ENCODE measurements at regions not wholly inside any gene's neighbourhood (a gene's known extent, or its start where the extent isn't known, plus 50 kb on each side); places are given as distances from the start of the nearest gene placed in this dataset.
"Not testable (repeated sequence)": the region's sequence is repeated elsewhere in the genome, so short reads cannot be mapped to it uniquely, and the experiment has no call there.

DNA sequence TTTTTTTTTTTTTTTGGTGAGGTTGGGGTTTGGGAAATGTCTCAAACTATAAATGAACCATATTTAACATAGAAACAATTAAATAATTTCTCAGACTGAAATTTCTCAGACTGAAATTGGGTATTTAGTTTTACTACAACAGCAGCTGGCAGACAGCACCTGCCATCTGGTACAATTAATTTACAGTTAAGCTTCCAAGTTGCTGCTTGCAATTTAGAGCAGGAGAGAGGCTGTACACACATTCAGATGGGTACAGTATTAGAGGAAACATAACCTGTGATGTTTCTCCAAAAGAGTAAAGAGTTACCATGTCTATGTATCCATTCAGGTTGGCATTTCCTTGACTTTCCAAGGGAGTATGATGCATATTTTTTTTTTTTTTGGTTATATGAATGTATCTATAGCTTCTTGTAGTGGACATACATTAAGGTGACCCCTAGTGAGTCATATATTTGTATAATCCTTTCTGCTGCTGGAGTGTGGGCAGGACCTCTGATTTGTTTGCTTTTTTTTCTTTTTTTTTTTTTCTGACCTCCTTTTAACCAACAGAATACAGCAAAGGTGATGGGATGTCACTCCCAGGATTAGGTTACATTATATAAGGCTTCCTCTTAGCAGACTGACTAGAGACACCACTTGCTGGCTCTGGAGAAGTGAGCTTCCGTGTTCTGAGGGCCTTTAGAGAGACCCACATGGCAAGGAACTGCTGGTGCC lies 201.7 kb downstream of the PTH2R start:
- no peak for DNase-seq (ENCODE audit: low spot score)

DNA sequence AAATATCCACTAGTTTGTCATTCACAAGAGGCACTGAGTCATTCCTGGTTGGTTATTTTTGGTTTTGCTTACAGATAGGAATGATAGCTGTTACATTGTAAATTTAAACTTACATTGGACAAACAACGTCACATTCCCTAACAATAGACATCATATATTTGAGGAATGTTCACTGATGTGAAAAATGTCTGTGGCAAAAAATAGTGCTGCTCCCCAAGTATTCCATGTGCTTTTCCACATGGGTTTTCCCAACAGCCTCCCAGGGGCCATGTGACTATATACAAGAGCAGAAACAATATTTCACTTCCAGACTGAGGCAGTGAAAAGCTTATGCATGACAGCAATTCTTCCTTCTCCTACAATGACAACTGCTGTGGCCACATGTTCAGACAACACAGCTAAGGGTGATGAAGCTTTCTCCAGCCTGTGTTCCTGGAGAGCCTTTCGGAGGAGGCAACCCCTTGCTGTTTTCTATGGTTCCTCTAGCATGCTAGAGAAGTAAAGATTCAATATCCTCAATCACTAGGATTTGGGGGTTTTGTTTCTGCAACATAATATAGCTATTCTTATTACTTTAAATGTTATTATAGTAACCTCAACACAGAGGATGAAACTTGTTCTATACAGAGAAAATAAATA lies 202.7 kb downstream of the PTH2R start:
- no peak for DNase-seq (ENCODE audit: low spot score)

DNA sequence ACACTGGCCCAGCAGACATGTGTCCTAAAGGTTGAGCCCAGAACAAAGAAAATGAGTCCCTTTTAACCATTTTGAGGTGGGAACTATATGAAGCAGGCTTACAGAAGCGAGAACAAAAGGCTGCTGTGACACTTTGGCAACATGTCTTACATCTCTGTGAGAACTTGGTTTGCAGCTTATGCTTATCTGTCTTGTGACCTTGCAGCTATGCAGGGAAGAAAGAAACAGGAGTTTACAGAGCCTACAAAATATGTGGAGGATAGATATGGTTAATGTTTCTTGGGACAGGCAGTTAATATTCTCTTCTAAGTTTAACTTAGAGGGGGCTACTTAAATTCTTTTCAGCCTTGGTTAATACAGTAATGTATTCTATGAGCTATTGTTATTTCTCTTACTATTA lies 209.1 kb downstream of the PTH2R start:
- DNase-seq (ENCODE audit: low spot score) = not testable (repeated sequence)

DNA sequence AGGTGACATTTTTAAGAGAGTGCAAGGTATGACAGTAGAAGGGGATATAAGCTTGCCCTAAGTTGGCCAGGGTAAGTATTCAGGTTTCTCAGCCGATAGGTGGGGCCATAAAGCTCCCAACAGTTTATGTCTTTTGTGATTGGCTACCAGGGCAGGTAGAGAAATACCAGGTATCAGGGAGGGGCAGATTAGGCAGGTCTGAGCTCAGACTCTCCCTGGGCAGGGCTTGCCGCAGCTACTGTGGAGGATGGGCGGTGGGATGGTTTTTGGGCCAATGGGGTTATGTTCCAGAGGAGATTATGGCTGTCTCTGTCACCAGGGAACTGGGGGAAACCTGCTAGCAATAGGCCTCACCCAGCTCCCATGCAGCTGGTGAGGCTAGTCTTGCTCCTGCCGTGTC lies 211.6 kb downstream of the PTH2R start:
- no peak for DNase-seq (ENCODE audit: low spot score)

DNA sequence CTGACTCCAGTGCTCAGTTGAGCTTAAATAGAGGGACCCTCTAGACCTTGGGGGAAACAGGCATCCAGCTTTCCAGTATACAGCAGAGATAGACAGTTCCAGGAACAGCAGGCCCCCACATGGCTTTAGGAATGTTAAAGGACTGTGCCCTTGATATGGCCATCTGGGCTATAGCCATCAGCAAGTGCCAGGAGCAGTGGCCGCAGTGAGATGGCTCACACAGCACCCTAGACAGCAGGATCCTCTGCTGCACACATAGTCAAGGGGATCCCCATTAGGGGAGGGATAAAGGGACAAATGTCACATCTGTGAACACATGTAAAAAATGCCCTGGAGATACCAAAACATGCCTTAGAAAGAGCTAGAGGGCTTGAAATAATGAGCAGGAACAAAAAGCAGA lies 213.4 kb downstream of the PTH2R start:
- DNase-seq (ENCODE audit: low spot score) = no peak

DNA sequence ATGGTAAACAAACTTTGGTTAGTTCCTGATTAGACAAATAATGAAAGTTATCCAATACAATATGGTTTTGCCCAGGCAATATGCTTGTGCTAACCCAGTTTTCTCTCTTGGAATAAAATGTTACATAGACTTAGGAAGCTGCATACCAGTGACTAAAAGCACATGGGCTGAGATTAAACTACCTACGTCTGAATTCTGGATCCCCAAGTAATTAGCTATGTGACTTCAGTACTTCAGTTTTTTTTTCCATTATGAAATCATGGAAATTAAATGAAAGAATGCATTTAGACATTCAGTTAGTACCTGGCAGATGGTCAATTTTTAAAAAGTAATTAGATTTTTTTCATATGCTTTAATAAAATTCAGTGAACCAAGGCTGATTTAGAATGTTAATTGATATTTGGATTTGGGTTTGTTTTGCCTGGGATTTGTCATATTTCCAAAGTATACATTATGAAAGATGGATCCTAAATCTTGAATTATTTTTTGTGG lies 213.9 kb downstream of the PTH2R start:
- no peak for DNase-seq (ENCODE audit: low spot score)

DNA sequence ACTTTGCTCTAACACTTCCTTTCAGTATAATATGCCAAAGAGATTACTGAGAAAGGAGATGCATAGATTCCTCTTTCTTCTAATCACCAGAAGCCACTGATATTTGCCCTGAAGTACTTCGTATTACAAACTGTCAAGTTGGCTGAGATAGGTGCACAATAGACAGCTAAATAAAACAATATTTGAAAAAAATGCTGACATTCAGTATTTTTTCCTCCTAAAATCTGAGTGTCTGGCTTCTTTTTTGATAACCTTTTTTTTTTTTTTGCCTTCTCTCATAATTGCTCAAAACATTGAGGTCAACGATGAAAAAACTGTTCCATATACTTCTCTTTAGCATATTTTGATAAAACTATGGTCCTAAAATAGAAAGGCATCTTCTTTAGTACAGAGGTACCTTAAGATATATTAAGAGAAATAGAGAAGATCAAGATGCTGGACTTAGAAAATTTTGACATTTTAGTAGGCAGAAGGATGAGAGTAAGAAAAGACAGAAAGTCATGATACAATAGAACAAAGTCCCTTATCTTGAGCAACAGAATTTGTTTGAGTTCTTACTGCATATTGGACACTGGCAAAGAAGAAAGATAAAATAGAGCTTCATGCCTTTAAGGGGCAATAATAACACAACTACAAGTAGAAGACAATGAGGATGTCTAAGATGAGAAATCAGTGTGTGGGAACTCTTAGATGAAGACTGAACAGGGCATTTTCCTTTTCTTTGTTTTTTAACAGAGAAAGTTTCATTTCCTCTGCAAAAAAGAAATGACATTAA lies 220.7 kb downstream of the PTH2R start:
- DNase-seq (ENCODE audit: low spot score) = no peak

DNA sequence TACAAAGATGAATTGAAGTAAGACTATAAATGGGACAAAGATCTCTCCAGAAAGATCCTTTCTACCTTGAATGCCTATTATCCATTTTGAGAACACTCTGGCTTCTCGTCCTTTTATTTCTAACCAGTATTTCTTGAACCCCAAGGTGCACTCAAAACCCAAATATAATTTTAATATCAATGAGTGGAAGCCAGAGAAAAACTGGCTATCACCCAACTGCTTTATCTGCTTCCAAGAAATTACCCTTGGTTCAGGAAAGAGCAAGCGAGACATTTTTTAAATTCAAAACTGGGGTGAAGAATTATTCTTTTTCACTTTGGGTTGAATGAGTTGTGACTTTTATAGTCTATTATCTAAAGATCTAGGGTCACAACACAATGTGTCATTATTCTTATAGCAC lies 221.3 kb downstream of the PTH2R start:
- no peak for DNase-seq (ENCODE audit: low spot score)

DNA sequence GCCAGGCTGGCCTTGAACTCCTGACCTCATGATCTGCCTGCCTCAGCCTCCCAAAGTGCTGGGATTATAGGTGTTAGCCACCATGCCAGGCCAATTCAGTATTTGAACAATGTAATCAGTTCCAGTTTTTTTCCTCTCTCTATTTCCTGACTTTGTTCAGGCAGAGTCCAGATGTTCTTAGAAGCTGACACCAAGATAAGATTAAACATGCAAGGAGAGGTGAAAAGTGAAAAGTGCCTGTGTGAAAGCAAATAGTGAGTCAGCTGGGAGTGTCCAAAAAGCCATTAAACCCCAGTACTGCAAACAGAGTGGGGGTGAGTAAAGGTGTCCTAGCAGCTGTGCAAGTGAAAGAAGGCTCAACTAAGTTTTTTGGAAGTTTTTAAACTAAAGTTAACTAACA lies 231.5 kb downstream of the PTH2R start:
- no peak for DNase-seq (ENCODE audit: low spot score)

DNA sequence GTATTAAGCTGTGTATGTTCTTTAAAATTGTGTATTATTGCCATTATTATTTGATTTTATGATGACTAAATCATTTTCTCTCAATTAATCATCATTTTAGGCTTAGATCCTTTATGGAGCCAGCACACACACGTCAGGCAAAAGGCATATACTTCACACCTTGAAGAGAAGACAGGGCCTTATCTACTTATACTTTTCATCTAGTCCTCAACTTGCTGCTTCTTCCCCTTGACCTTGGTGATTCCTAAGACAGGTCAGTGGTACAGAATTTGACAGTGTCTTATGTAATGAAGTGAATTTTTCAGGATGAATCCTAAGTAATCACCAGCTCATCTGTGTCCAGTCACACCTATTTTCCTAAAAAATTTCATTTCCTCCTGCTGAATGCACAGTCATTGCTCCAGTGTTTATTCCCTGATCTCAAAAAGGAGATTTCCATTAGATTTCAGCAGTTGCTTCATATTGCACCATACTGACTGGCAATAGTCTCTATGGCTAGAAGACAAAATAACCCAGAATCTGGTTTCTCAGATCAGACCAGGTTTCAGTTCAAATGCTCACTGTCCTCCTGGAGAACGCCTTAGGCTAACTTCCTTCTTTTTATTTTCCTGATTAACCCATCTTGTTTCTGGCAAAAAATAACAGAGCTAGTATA lies 235.7 kb downstream of the PTH2R start:
- no peak for DNase-seq (ENCODE audit: low spot score)

DNA sequence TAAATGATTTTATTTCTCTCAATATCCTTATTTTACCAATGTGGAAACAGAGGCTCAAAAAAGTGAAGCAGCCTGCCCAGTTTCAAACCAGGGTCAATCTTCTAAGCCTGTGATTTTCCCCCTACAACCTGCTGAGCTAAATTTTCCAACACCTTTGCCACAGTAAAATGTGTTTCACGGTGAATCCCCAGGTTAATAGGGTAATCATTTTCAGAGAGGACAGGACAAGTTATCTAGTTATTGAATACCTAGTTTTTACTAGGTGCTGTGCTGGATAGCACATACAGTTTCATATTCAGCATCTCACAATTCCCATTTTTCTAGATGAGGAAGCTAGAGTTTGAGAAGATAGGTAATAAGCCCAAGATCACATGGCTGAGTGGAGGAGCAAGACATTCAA lies 236.6 kb downstream of the PTH2R start:
- DNase-seq (ENCODE audit: low spot score) = no peak

DNA sequence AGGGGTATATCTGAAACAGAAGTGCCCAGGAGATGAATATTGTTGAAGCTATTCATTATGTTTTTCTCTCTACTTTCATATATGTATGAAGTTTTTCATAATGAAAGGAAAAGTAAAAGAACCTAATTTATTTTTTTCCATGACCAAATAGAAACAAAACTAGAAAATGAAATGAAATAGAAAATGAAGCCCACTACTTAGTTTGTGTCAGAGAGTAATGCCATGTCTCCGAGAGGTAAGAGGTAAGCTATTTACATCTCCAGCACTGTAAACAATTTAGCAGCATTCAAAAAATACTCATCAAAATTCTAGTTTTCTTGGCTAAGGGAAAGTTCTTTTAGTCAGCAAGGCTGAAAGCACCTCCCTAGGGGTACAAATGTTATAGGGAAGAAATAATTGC lies 238.6 kb downstream of the PTH2R start:
- no peak for DNase-seq (ENCODE audit: low spot score)

DNA sequence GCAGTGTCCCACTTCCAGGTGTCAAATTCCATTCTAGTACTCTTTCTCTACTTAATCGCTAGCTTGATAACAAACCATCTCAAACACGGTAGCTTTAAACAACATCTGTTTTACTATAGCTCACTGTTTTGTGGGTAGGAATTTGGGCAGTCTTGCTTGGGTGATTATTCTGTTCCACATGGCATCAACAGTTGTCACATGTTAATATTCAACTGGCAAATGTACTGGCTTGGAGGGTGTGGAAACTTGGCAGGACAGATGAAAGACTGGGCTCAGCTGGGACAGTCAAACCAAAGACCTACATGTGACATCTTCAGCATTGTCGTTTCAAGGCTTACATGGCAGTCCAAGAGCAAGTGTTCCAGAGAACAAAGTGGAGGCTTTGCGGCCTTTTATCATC lies 241.8 kb downstream of the PTH2R start:
- no peak for DNase-seq (ENCODE audit: low spot score)

DNA sequence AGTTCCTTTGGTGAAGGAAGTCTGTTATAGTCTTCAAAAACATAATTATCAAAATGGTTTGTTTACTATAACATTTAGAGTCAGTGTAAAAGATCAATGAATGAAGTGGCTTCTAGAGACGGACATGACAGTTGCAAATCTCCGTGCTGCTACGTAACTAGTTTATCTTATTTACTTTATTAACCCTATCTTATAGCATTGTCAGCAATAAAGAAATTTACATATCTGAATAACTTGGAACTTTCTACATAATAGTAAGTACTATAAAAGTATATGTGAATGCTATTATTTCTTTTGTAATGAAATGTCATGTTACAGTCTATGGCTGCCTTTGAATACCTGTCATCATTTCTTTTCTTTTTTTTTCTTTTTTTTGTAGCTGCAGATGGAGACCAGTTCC lies 246.8 kb downstream of the PTH2R start:
- DNase-seq (ENCODE audit: low spot score) = no peak

DNA sequence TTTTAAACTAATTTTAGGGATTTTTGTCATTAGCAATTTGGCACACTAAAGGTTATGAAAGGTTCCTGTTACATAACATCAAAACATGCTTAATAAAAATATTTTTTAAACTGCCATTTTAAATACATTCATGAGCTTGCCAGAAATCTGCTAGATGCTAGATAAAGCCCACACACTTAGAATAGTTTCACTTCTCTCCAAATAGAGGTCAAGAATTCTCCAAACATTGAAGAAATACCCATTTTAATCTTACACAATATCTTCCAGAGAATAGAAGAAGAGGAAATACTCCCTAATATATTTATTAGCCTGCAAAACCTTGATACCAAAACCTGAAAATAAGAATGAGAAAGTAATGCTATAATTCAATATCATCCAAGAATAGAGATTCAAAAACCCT lies 247.5 kb downstream of the PTH2R start:
- no peak for DNase-seq (ENCODE audit: low spot score)

DNA sequence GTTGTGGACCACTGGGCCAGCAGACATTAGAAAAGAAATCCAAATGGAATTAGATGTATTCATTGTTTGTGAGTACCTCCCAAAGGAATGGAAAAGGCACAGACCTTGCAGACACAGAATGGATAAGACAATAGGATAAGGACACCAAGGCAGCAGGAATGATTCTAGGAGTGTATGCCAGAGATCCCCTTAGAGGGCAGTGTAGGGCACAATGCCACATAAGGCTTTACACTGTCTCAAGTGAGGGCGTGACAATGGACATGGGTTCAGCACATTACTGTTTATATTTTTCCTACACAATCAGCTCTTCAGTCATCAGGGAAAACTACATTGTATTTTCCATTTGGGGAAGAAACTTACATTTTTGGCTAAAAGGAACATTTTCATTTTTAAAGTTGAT lies 250.9 kb downstream of the PTH2R start:
- DNase-seq (ENCODE audit: low spot score) = no peak

DNA sequence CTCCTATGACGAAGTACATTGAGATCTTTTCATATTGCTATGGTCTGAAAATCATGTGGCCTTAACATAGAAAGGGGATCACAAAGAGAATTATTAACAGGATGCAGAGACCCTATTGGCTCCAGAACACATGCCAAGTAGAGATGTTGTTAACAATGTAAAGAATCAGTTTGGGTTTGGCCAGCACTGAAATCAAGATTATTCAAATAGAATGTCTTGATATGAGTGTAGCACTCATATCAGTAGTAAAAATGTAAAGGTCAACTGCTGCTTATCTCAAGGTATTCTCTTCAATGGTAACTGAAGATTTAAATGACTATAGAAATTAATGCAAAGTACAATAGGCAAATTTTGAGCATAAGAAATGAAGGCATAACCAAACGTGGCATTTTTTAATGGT lies 262.8 kb downstream of the PTH2R start:
- no peak for DNase-seq (ENCODE audit: low spot score)

DNA sequence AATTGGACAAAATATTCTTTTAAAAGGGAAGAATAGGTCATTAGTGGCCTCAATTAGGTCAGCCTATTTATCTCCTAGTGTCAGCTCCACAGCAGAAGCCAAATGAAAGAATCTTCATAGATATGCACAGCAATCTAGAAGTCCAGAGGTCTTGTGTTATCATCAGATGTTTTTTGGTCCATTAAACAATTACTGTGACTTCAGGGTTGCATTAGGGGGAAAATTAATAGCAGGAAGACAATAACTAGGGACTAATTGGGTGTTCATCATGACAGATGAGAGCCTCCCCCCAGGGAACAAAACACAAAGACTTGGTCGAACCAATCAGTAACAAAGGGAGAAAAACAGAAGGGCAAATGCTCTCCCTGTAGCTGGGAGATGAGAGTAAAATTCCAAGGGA lies 264.7 kb downstream of the PTH2R start:
- no peak for DNase-seq (ENCODE audit: low spot score)

DNA sequence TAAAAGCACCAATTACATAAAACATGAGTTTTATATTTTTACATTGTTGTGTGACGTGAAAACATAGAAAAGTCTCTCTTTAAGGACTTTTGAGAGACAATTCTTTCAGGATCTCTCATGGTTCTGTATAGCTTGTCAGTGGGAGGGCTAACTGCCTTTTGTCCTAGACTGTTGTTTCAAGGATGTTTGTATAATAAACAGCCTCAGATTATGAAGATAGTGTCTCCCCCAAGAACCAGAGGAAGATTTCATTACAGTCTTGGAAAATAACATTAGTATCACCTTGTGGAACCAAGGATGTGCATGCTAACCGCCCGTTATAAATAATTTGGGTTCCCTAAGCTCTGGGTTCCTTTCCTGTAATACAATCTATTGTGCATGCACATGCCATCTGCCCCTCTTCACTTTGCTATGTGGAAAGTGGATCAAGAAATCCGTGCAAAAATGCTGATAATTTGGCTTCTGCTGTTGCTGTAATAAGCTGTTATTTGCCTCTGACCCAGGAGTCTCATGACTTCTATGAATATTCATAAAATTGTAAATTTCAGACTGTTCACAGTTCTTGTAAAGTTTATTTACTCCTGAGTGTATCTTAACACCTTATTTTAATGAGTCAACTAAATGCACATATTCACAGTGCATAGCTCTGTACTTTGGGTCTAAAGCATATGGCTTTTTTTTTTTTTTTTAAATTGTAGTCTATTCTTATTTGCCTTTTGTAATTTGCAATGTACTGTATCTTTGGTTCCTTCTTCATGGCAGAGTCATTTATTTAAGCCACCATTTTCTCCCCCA lies 265.5 kb downstream of the PTH2R start:
- no peak for DNase-seq (ENCODE audit: low spot score)

DNA sequence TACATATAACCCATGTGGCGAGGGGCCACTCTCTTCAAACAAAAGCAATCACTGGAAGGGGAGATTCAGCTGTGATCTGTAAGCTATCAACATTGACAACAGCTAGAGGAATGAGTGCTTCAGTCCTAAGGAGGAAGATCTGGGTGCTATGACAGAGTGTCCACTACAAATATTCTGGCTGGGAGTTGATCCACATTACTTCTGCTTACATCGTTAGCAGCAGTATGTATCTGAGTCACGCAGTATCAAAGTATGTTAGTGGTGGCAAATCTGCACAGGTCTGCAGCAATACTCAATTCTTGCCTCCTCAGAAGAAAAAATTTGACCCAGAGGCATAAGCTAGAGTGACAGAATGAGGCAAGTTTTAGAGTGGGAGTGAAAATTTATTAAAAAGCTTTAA lies 267.0 kb downstream of the PTH2R start:
- no peak for DNase-seq (ENCODE audit: low spot score)

DNA sequence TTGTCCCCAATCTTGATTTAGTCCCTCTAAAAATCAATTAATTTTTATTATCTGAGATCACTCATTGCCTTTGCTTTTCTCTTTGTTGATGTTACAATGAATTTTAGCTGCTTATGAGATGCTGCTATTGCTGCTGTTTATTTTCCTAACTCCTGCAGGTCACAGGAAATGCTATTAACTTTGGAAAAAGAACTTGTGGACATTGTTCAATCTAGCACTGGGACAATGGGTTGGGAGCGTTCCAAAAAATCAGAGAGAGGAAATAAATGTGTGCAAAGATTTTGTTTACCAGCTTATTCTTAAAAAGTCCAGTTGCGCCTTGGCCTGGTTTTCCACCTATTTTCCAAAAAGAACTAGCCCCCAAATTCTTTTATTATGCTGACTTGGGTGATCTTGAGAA lies 268.3 kb downstream of the PTH2R start:
- DNase-seq (ENCODE audit: low spot score) = no peak

DNA sequence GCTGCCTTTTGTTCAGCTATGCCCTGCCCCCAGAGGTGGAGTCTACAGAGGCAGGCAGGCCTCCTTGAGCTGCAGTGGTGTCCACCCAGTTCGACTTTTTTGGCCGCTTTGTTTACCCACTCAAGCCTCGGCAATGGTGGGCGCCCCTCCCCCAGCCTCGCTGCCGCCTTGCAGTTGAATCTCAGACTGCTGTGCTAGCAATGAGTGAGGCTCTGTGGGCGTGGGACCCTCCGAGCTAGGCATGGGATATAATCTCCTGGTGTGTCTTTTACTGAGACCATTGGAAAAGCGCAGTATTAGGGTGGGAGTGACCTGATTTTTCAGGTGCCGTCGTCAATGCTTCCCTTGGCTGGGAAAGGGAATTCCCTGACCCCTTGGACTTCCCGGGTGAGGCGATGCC lies 279.3 kb downstream of the PTH2R start:
- not testable (repeated sequence) for DNase-seq (ENCODE audit: low spot score)
